Bronchial epithelial cell (primary cell): ENCODE measurements at regions not wholly inside any gene's neighbourhood (a gene's known extent, or its start where the extent isn't known, plus 50 kb on each side); places are given as distances from the start of the nearest gene placed in this dataset.

Source experiments
- DNase-seq: peaks from one replicate; pipeline ENCODE4 v3.0.0-alpha.2; 2010; ENCODE audit warnings: low read depth
- FAIRE-seq: peaks from 2 replicates; lab custom pipeline; 2011; peaks lifted over from hg19 to GRCh38; lab: Jason Lieb, UNC
- H3K27me3 ChIP-seq: 2 replicates; pipeline ENCODE4 v1.5.1; 2011; ENCODE audit warnings: low read length; ENCODE audit not compliant: control insufficient read depth, insufficient read depth
- H3K36me3 ChIP-seq: 2 replicates; pipeline ENCODE4 v1.5.1; 2011; ENCODE audit warnings: low read length; ENCODE audit not compliant: control insufficient read depth, insufficient read depth
- H3K4me3 ChIP-seq: 2 replicates; pipeline ENCODE4 v1.5.1; 2011; ENCODE audit warnings: mild to moderate bottlenecking, low read depth, low read length, control low read depth
- TF ChIP-seq, protein P1 (sequence below): IDR thresholded peaks from 2 replicates; pipeline ENCODE4 v1.5.1; 2011; ENCODE audit warnings: mild to moderate bottlenecking, moderate library complexity, low read length, control low read depth, inconsistent platforms; ENCODE audit not compliant: insufficient read depth, severe bottlenecking

DNA sequence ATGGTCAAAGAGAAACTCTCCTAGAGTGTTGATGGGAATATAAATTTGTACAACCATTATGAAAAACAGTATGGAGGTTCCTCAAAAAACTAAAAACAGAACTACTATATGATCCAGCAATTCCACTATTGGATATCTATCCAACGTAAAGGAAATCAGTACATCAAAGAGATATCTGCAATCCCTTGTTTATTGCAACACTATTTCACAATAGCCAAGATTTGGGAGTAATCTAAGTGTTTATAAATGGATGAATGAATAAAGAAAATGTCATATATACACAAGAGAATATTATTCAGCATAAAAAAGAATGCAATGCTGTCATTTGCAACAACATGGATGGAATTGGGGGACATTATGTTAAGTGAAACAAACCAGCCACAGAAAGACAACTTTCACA is 1118.1 kb upstream of the PRKX start:
- TF ChIP-seq, protein P1, sequence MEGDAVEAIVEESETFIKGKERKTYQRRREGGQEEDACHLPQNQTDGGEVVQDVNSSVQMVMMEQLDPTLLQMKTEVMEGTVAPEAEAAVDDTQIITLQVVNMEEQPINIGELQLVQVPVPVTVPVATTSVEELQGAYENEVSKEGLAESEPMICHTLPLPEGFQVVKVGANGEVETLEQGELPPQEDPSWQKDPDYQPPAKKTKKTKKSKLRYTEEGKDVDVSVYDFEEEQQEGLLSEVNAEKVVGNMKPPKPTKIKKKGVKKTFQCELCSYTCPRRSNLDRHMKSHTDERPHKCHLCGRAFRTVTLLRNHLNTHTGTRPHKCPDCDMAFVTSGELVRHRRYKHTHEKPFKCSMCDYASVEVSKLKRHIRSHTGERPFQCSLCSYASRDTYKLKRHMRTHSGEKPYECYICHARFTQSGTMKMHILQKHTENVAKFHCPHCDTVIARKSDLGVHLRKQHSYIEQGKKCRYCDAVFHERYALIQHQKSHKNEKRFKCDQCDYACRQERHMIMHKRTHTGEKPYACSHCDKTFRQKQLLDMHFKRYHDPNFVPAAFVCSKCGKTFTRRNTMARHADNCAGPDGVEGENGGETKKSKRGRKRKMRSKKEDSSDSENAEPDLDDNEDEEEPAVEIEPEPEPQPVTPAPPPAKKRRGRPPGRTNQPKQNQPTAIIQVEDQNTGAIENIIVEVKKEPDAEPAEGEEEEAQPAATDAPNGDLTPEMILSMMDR: no peak
- H3K27me3 ChIP-seq: no peaks in the 10 kb centered on the region
- FAIRE-seq: no peak
- peak; percentile 8 for DNase-seq
- H3K36me3 ChIP-seq: no peaks in the 10 kb centered on the region
- H3K4me3 ChIP-seq: no peak overlapping the region

DNA sequence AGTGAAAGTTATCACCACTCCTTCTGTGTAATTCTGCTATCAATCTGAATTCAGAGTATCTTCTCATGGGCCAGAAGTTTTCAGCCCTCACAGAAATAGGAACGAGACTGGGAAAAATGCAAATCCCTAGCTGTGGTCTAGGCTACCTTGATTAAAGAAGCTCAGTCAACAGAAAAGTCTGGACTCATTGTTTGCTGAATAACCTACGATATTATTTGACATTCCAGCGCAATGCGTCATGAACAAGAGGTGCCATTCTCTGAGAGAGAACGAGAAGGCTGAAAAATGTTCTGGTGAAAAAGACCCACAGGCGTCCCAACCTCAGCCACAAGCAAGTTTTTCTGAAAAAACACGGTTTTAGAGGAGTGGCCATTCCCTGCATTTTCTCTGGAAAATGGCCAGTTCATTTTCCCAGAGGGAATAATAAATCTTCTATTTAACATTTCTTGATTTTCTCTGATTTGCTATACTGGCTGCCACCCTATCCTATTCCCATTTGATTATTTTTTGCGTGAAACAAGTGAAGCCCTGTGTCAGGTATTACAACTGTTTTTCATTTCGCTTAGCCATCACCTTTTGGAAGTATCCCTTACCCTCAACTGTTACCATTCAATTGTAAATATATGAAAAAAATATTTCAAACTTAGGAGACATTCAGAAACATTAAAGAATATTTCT is 1117.6 kb upstream of the PRKX start:
- no peaks in the 10 kb centered on the region for H3K36me3 ChIP-seq
- FAIRE-seq (no peak), DNase-seq (peak; percentile 75)
- H3K4me3 ChIP-seq: no peak overlapping the region
- H3K27me3 ChIP-seq: no peaks in the 10 kb centered on the region
- TF ChIP-seq, protein P1: no peak

DNA sequence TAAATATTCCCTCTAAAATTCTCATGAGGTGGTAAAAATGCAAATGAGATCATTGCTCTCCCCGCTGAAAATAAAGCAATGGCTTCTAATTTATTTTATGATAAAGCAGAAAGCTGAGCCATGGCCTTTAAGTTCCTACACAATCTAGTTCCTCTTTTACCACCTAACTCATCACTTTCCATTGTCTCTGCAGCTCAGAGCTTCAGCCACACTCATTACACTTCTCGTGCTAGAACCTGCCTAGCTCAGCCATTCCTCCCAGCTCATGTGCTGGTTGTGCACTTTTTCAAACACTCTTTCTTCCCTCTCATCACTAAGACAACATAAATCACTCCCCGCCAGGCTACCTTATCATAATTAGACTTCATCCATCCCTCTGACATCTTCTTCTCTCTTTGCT is 1112.1 kb upstream of the PRKX start:
- Histone ChIP-seq H3K36me3 (no peaks in the 10 kb centered on the region), H3K4me3 (no peak overlapping the region), H3K27me3 (no peaks in the 10 kb centered on the region)
- TF ChIP-seq, protein P1: no peak
- FAIRE-seq (no peak), DNase-seq (no peak)

DNA sequence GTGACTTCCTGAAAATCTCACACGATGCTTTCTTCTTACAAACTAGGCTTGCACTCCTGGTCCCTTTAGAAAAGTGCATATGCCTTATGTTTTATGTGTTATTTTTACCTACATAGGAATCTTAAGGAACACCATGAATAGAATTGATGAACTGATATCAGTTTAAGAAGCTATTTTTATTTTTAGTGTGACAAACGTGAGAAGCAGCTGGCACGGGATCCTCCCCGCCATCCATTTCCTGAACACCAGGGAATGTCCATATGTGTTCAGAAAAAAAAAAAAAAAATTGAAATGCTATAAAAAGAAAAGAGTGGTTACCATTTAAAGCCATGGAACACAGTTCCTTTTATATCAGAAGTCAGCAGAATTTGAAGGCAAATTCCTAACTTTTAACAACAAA is 1096.1 kb upstream of the PRKX start:
- Histone ChIP-seq H3K36me3 (no peaks in the 10 kb centered on the region), H3K4me3 (no peak overlapping the region), H3K27me3 (no peaks in the 10 kb centered on the region)
- no peak for FAIRE-seq
- DNase-seq: no peak
- TF ChIP-seq, protein P1: no peak

DNA sequence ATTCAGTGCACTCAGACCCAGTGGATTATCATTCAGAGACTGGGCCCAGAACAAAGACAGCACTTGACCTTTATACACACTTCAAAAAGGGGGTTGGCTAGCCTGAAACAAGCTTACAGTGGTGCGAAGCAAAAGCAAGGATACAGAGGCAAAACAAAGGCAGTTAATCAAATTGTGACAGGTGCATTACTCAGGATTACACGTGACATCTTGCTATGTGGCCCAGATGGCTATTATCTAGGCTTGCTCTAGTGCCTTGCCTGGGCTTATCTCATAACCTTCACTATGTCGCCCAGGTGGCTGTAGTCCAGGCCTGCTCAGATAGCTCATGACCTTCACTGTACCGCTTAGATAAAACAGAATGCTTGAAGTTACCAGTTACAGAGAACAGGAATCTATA is 1092.1 kb upstream of the PRKX start:
- no peak for DNase-seq
- no peak overlapping the region for H3K4me3 ChIP-seq
- peak; percentile 80 for FAIRE-seq
- TF ChIP-seq, protein P1: no peak
- H3K27me3 ChIP-seq: no peaks in the 10 kb centered on the region
- H3K36me3 ChIP-seq: no peaks in the 10 kb centered on the region

DNA sequence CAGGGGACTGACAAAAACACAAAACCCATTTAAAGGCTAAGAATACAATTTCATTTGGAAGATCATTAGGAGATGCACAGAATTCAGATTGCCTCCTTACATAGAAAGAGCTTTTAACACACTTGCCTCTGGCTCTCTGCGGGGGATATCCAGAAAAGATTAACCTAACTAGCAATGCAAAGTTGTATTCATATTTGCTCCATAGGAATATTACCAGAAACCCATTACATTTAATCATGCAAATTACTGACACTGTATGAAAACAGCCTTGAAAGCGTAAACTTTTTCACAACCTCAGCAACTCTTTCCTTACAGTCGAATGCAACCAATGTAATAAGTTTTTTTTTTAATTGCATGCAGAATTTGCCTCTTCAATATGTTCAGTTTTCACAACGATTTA is 1087.3 kb upstream of the PRKX start:
- Histone ChIP-seq H3K36me3 (no peaks in the 10 kb centered on the region), H3K27me3 (no peaks in the 10 kb centered on the region), H3K4me3 (no peak overlapping the region)
- DNase-seq: no peak
- no peak for FAIRE-seq
- TF ChIP-seq, protein P1: no peak
